Mesothelial cell of epicardium (in vitro differentiated cells): ENCODE measurements at regions not wholly inside any gene's neighbourhood (a gene's known extent, or its start where the extent isn't known, plus 50 kb on each side); places are given as distances from the start of the nearest gene placed in this dataset.

ENCODE experiments used
- DNase-seq, 2 experiments: peaks; one replicate each; pipeline ENCODE4 v3.0.0; 2021; ENCODE audit warnings: low spot score in 2 of 2; ENCODE audit not compliant: unreplicated experiment in 2 of 2
- H3K27ac Mint-ChIP-seq: 2 replicates; pipeline ENCODE4 v1.8.0; 2021; ENCODE audit warnings: mixed read lengths
- H3K27me3 Mint-ChIP-seq: 2 replicates; pipeline ENCODE4 v1.8.0; 2021; ENCODE audit warnings: low read depth, mixed read lengths
- H3K36me3 Mint-ChIP-seq: 2 replicates; pipeline ENCODE4 v1.8.0; 2021; ENCODE audit warnings: mixed read lengths
- H3K4me1 Mint-ChIP-seq: 2 replicates; pipeline ENCODE4 v1.8.0; 2021; ENCODE audit warnings: mixed read lengths
- H3K4me3 Mint-ChIP-seq: 2 replicates; pipeline ENCODE4 v1.8.0; 2021; ENCODE audit warnings: mild to moderate bottlenecking, moderate library complexity, mixed read lengths
- H3K9me3 Mint-ChIP-seq: 2 replicates; pipeline ENCODE4 v1.8.0; 2021; ENCODE audit warnings: mixed read lengths
- CTCF ChIP-seq: fragments of 200-600 bp; sonication (generic); IDR thresholded peaks from one replicate; pipeline ENCODE4 v1.5.0; 2021; ENCODE audit warnings: antibody characterized with exemption; ENCODE audit not compliant: unreplicated experiment

GRCh38 chr5:135122797-135123196 is 88.8 kb upstream of the PITX1 start:
- no peak overlapping the region for H3K4me3 Mint-ChIP-seq
- H3K27ac Mint-ChIP-seq, result no peak overlapping the region
- DNase-seq, result no peak
- peaks cover 18% of the 10 kb centered on the region for H3K4me1 Mint-ChIP-seq
- peaks cover 12% of the 10 kb centered on the region for H3K27me3 Mint-ChIP-seq
- TF ChIP-seq CTCF, result no peak
- no peaks in the 10 kb centered on the region for H3K9me3 Mint-ChIP-seq
- no peaks in the 10 kb centered on the region for H3K36me3 Mint-ChIP-seq

- Mint-ChIP-seq H3K4me1 (peaks cover 10% of the 10 kb centered on the region), H3K4me3 (no peak overlapping the region), H3K27ac (no peak overlapping the region), H3K27me3 (peaks cover 10% of the 10 kb centered on the region), H3K36me3 (no peaks in the 10 kb centered on the region), H3K9me3 (no peaks in the 10 kb centered on the region)
- TF ChIP-seq CTCF, result no peak
- no peak for DNase-seq
Observed at GRCh38 chr5:135120951-135121350, 86.9 kb upstream of the PITX1 start.

GRCh38 chr5:135119481-135119880 is 85.5 kb upstream of the PITX1 start:
- no peak for TF ChIP-seq CTCF
- Mint-ChIP-seq H3K27me3 (peaks cover 16% of the 10 kb centered on the region), H3K4me1 (peaks cover 11% of the 10 kb centered on the region), H3K4me3 (no peak overlapping the region), H3K36me3 (no peaks in the 10 kb centered on the region), H3K27ac (no peak overlapping the region), H3K9me3 (no peaks in the 10 kb centered on the region)
- no peak for DNase-seq

GRCh38 chr5:135117590-135117989 is 83.6 kb upstream of the PITX1 start:
- H3K27me3 Mint-ChIP-seq, result peaks cover 19% of the 10 kb centered on the region
- no peaks in the 10 kb centered on the region for H3K9me3 Mint-ChIP-seq
- no peak for TF ChIP-seq CTCF
- H3K4me1 Mint-ChIP-seq, result peaks cover 7% of the 10 kb centered on the region
- no peak overlapping the region for H3K27ac Mint-ChIP-seq
- no peaks in the 10 kb centered on the region for H3K36me3 Mint-ChIP-seq
- no peak overlapping the region for H3K4me3 Mint-ChIP-seq
- DNase-seq, result no peak

GRCh38 chr5:135116160-135116561 is 82.1 kb upstream of the PITX1 start:
- Mint-ChIP-seq H3K4me3 (no peak overlapping the region), H3K27ac (no peak overlapping the region), H3K9me3 (no peaks in the 10 kb centered on the region), H3K27me3 (peaks cover 24% of the 10 kb centered on the region), H3K4me1 (peaks cover 10% of the 10 kb centered on the region), H3K36me3 (no peaks in the 10 kb centered on the region)
- no peak for DNase-seq
- TF ChIP-seq CTCF, result no peak

- Mint-ChIP-seq H3K36me3 (no peaks in the 10 kb centered on the region), H3K27ac (no peak overlapping the region), H3K27me3 (peaks cover 30% of the 10 kb centered on the region), H3K4me3 (no peak overlapping the region), H3K4me1 (peaks cover 10% of the 10 kb centered on the region), H3K9me3 (no peaks in the 10 kb centered on the region)
- DNase-seq, result no peak
- no peak for TF ChIP-seq CTCF
Observed at GRCh38 chr5:135115591-135115990, 81.6 kb upstream of the PITX1 start.
